ENCODE measurements at regions not wholly inside any gene's neighbourhood (a gene's known extent, or its start where the extent isn't known, plus 50 kb on each side); places are given as distances from the start of the nearest gene placed in this dataset.

GRCh38 chr14:104376202-104377140 lies 203.1 kb upstream of the C14orf180 start:
- no peak for DNase-seq

GRCh38 chr14:104377256-104377655 lies 202.3 kb upstream of the C14orf180 start:
- no peak for DNase-seq

- no peak for DNase-seq
Measured at GRCh38 chr14:104378698-104379113, 200.9 kb upstream of the C14orf180 start.

DNA sequence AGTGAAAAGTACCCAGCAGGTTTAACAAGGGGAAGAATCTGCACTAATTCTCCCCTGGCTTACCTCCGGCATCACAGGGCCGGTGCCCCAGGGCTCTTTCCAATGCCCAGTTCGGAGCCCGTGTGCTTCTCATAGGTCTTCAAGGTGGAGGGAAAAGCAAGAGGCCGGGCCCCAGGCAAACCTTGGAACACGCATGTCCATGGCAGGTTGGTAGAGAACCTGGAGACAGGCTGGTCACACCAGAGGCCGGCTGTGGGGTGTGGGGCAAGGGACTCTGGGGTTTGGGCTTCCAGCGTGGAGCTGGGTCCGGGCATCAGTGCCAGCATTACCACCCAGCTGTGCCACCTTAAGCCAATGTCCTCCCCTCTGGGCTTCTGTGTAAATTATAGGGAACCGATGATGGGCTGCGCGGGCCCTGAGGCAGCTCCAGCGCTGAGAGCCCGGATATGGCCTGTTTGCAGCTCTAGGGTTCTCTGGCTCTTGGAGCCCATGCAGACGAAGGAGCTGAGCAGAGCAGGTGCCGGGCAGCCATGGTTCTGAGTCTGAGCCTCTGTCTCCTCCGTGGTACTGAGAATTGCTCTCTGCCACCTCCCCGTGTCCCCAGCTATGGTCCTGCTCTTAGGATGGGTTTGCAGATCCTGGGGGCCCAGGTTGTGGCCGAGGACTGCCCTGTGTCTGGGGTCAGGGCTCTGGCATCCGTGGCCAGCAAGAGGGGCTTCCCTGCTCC lies 197.0 kb upstream of the C14orf180 start:
- no peak for DNase-seq

GRCh38 chr14:104383088-104383995 lies 196.2 kb upstream of the C14orf180 start:
- DNase-seq: no peak

- DNase-seq: no peak
Measured at GRCh38 chr14:104383996-104384775, 195.4 kb upstream of the C14orf180 start.

DNA sequence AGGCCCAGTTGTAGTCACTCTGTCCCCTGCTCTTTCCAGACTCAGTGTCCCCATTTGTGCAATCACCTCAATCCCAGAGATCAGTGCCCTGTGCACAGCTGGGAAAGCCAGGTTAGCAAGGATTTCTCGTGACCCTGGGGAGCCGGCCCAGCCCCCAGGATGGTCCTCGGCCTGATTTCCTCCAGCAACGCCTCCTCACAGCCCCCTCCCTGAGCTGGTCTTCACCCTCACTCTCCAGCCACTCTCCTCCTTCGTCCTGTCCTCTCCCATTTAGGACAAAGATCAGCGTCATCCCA lies 194.8 kb upstream of the C14orf180 start:
- no peak for DNase-seq

- no peak for DNase-seq
Measured at GRCh38 chr14:104385111-104385510, 194.5 kb upstream of the C14orf180 start.

DNA sequence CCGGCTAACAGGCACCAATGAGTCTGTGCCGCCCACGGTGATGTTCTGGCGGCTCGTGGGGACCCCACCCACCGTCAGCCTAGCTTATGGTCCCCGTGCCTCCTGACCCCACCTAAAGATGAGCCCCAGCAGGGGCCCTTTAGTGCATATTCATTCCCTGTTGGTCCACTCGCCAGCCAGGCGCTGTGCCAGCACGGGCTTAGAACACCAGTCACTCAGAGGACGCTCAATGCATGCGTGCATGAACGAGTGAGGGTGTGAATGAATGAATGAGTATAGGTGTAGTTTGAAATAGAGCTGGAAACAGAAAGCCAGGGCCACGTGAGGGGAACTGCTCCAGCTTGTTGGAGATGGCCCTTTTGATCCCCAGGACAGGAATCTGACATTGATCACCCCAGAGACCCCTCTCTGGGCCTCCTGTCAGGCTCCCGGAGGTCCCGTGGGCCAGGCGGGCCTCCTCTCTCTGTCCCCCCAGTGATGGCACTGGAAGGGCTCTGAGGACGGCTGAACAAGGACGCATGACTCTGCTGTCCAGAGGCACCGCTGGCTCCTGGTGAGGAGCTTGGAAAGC lies 193.9 kb upstream of the C14orf180 start:
- DNase-seq: no peak

DNA sequence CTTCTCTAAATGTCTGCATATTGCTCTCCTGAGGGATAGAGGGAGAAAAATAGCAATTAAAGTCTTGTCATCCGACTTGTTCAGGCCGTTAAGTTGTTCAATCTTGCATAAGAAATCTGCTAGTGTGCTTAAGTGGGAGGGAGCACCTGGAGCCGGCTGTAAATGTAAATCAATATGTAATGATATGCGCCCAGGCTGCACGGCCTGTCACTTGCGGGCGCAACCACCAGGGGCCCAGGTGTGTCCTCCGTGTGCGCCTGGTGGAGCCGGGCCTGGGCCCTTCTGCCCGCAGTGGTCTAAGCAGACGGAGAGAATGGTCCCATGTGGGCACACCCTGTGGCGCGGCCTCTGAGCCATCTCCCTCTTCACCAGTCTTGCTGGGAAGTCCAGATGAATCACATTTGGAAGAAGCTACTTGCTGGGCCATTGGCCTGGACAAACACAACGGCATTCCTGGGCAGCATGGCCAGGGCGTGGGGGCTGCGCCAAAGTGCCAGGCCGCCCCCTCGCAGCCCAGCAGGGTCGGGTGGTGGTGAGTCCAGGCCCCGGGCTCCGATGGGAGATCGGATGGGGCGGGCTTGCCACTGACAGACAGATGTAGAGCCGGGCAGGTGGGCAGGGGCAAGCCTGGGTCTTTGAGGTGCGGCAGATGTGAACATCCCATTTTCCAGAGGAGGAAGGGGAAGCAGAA lies 193.3 kb upstream of the C14orf180 start:
- no peak for DNase-seq

- DNase-seq: no peak
Measured at GRCh38 chr14:104387022-104388010, 192.2 kb upstream of the C14orf180 start.

- no peak for DNase-seq
Measured at GRCh38 chr14:104388011-104388521, 191.5 kb upstream of the C14orf180 start.

GRCh38 chr14:104388541-104389325 lies 190.8 kb upstream of the C14orf180 start:
- no peak for DNase-seq

GRCh38 chr14:104389326-104390220 lies 190.0 kb upstream of the C14orf180 start:
- DNase-seq: no peak

DNA sequence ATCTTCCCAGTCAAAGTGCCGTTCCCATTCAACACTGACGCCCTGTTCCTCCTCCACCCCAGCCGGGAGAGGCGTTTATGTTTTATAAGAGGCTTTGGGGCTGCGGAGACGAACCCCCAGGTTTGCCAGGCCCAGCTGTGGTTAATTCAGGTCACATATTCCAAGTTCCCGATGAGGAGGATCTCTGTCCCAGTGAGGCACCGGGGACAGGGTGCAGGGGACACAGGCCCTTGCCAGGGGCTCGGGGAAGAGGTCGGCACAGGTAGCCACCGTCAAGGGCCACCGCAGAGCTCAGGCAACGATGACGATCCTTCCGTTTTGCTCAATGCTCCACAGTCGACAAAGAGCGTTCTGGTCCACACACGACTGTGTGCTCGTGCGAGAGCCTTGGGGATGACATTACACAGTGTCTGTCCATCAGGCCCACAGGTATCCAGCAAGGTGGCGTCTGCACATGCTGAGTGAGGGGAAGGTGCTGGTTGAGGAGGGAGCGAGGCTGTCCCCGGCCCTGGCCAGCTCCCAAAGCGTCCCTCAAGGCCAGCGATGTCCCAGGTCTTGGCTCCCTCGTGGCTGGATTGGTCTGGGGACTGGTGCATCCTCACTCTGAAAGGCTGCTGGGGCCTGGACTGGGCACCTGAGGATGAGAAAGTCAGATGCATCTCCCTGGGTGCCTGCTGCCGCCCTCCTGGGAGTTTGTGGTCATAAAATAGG lies 189.2 kb upstream of the C14orf180 start:
- no peak for DNase-seq

DNA sequence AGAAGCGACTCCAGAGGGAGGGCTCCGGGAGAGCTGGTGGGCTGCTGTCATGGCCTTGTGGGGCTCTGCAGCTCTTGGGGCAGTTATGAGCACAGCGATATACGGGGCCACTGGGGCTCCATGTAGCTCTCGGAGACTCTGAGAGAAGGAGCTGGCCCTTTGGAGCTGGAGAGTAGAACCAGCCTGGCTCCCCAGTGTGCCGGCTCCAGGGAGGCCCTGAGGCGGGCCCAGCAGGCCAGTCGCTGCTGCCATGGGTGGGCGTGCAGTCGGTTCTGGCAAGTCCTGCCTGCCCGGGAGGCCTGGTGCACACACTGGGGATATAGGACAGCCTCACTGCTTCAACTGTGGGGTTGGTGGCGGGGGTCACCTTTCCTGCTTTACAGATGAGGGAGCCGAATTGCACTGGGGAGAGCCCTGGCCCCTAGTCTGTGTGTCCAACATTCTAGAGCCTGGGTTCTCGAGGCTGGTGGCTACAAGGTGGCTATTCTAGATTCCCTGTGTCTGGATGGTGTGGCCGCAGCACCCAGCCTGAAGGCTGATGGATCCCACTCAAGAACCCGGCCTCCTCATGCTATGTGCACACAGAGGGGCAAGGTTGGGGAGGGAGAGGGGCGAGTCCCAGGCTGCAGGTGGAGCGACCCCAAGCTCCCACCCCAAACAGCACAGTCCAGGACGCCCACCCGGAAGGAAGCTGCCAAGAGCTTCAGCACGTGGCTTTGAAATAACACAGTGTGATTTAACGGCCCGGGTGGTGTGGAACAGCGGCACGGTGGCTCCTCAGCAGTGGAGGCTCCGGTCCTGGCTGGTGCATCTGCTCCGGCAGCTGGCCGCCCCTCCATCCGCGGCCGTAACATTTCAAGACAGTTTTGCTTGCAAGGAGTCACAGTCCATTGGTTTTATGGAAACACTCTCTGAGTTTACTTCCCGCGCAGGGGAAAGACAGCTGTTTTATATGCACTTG lies 188.3 kb upstream of the C14orf180 start:
- DNase-seq: no peak

All from activated CD4-positive, alpha-beta T cell treated with anti-CD3 and anti-CD28 coated beads, Interleukin-2, amount 50 U/mL, for 4 hours (primary cell).